Calu3 (cell line): ENCODE measurements at regions not wholly inside any gene's neighbourhood (a gene's known extent, or its start where the extent isn't known, plus 50 kb on each side); places are given as distances from the start of the nearest gene placed in this dataset.

ENCODE experiments used
- BruUV-seq: library from RNA; stranded (reverse); fragments of 400-500 nt; replicated peaks from 2 replicates; lab custom pipeline; 2021; lab: Mats Ljungman, UMichigan
- CTCF ChIA-PET: fragments of 300-600 bp; sonication (Branson Sonifier 250); formaldehyde crosslinking; loops from one replicate; lab custom pipeline; 2022; ENCODE audit warnings: antibody characterized with exemption; lab: Charles Lee
- DNase-seq: peaks from one replicate; pipeline ENCODE4 v3.0.0; 2022
- H3K27ac Mint-ChIP-seq: one replicate; pipeline ENCODE4 v1.8.0; 2022; ENCODE audit warnings: mixed read lengths; ENCODE audit not compliant: unreplicated experiment
- H3K27me3 Mint-ChIP-seq: one replicate; pipeline ENCODE4 v1.8.0; 2022; ENCODE audit warnings: mixed read lengths; ENCODE audit not compliant: unreplicated experiment
- H3K36me3 Mint-ChIP-seq: one replicate; pipeline ENCODE4 v1.8.0; 2022; ENCODE audit warnings: mild to moderate bottlenecking, moderate library complexity, mixed read lengths; ENCODE audit not compliant: insufficient read depth, unreplicated experiment
- H3K4me1 Mint-ChIP-seq: one replicate; pipeline ENCODE4 v1.8.0; 2022; ENCODE audit warnings: mild to moderate bottlenecking, low read depth, mixed read lengths; ENCODE audit not compliant: unreplicated experiment
- H3K4me3 Mint-ChIP-seq: one replicate; pipeline ENCODE4 v1.8.0; 2022; ENCODE audit warnings: mild to moderate bottlenecking, low read depth, moderate library complexity, mixed read lengths; ENCODE audit not compliant: unreplicated experiment
- H3K9me3 Mint-ChIP-seq: one replicate; pipeline ENCODE4 v1.8.0; 2022; ENCODE audit warnings: low read depth, mixed read lengths; ENCODE audit not compliant: unreplicated experiment
- intact Hi-C: fragments of 100-400 bp; cut with micrococcal nuclease; formaldehyde crosslinking; loops from one replicate; pipeline ENCODE4 v1.10.0; 2022; ENCODE audit not compliant: unreplicated experiment
- TF ChIP-seq, protein P1 (sequence below): fragments of 200-600 bp; IDR thresholded peaks from one replicate; pipeline ENCODE4 v1.8.0; 2022; ENCODE audit warnings: antibody characterized with exemption; ENCODE audit not compliant: unreplicated experiment

DNA sequence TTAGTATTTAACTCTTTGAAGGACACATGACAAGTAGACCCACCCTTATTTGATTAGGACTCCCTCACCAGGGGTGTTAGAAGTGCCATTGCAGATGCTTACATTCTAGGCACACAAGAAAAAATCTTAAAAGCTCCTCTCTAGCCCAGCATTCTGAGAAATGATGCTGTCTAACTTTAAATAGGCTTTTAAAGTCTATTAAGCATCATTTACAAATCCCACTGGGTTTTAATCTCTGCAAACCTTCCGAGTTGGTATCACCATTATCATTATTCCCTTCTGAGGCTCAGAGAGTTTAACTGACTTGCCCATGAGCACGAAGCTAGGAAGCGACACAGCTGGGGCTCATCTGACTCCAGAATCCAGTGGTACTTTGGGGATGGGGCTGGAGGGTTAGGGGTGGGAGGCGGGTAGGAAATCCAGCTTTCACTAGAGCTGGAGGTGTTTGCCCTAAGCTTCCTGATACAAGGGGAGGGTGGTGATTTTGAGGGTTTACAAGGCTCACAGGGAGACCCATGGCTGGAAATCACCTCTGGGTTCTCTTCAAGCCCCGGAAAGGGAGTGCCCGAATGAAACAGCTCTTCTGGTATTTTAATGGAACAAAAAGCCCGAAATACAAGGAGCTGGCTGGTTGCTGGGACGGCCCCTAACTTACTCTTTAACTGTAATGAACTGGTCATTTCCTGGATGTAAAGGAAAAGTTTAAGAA is 109.2 kb upstream of the FUT8 start:
- TF ChIP-seq, protein P1, sequence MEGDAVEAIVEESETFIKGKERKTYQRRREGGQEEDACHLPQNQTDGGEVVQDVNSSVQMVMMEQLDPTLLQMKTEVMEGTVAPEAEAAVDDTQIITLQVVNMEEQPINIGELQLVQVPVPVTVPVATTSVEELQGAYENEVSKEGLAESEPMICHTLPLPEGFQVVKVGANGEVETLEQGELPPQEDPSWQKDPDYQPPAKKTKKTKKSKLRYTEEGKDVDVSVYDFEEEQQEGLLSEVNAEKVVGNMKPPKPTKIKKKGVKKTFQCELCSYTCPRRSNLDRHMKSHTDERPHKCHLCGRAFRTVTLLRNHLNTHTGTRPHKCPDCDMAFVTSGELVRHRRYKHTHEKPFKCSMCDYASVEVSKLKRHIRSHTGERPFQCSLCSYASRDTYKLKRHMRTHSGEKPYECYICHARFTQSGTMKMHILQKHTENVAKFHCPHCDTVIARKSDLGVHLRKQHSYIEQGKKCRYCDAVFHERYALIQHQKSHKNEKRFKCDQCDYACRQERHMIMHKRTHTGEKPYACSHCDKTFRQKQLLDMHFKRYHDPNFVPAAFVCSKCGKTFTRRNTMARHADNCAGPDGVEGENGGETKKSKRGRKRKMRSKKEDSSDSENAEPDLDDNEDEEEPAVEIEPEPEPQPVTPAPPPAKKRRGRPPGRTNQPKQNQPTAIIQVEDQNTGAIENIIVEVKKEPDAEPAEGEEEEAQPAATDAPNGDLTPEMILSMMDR = no peak
- DNase-seq = peak; percentile 54

DNA sequence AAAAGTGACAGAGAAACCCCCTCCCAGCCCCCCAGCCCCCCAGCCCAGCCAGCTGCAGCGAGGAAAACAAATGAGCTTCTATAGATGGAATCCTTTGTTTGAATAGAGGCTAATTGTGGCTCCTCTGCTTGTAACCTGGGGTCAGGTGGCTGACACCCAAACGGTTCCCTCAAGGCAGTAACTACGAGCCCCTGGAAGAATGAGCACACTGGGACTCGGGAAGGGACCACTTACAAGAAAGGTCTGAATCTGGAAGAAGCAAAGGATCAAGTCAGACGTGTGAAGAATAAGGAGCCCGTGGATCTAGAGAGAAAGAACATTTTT is 108.7 kb upstream of the FUT8 start:
- TF ChIP-seq, protein P1 = no peak
- Mint-ChIP-seq H3K4me3 (no peak overlapping the region), H3K9me3 (no peaks in the 10 kb centered on the region), H3K27me3 (no peaks in the 10 kb centered on the region), H3K36me3 (peaks cover 13% of the 10 kb centered on the region), H3K27ac (peak overlapping the region; percentile 75), H3K4me1 (peaks cover 56% of the 10 kb centered on the region)
- CTCF ChIA-PET = interaction anchor here (0.7 to 1.8 kb wide), 9 partner anchors 8 to 705 kb away, joined by 3 to 4 read pairs (median 3); partner anchors contain the start of gene FUT8
- no peak for DNase-seq
- intact Hi-C loops = loop anchor here (2.0 to 5.0 kb wide), 3 partner anchors 53 to 127 kb away; no protein-coding TSS in a partner anchor
- no TSS peak for BruUV-seq

More for the DNA sequence above, 109.2 kb upstream of the FUT8 start:
- intact Hi-C loops = loop anchor here (2.0 to 5.0 kb wide), 3 partner anchors 53 to 126 kb away; no protein-coding TSS in a partner anchor
- H3K4me1 Mint-ChIP-seq = peaks cover 57% of the 10 kb centered on the region
- no peaks in the 10 kb centered on the region for H3K27me3 Mint-ChIP-seq
- no peak overlapping the region for H3K4me3 Mint-ChIP-seq
- CTCF ChIA-PET = interaction anchor here (0.8 to 1.8 kb wide), 7 partner anchors 9 to 126 kb away, joined by 3 to 4 read pairs (median 3); partner anchors contain the start of gene FUT8
- no peaks in the 10 kb centered on the region for H3K9me3 Mint-ChIP-seq
- H3K36me3 Mint-ChIP-seq = peaks cover 13% of the 10 kb centered on the region
- H3K27ac Mint-ChIP-seq = peak overlapping the region; percentile 75
- TSS peak; percentile 50 for BruUV-seq

DNA sequence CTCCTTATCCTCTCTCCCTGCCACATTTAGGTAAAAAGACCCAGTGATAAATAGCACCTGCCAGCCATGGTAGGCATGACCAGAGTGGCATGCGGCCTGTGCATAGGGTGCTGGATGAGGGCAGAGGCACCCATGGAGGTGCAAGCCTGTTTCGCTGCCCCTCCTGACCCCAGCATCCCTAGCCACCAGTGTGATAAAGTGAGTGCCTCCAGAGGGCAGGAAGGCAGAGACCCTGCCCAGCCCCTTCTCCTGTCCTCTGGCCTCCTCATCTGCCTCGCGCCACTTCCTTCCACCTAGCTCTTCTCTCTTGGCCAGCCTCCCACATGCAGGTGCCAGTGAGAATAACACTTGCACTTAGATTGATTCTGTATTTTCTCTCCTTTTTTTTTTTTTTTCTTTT is 108.3 kb upstream of the FUT8 start:
- no TSS peak for BruUV-seq

GRCh38 chr14:65304963-65305362 is 107.6 kb upstream of the FUT8 start:
- BruUV-seq = no TSS peak
- TF ChIP-seq, protein P1 = no peak
- Mint-ChIP-seq H3K27me3 (no peaks in the 10 kb centered on the region), H3K27ac (peak overlapping the region; percentile 75), H3K4me1 (peaks cover 49% of the 10 kb centered on the region), H3K36me3 (peaks cover 13% of the 10 kb centered on the region), H3K9me3 (no peaks in the 10 kb centered on the region), H3K4me3 (no peak overlapping the region)
- CTCF ChIA-PET = interaction anchor here (0.6 to 1.8 kb wide), 2 partner anchors 17 to 47 kb away, joined by 4 to 5 read pairs; no protein-coding TSS in a partner anchor
- intact Hi-C loops = loop anchor here (5.0 kb wide), 1 partner anchor 128 kb away; no protein-coding TSS in a partner anchor
- no peak for DNase-seq

More for the DNA sequence above, 108.3 kb upstream of the FUT8 start:
- H3K4me1 Mint-ChIP-seq = peaks cover 56% of the 10 kb centered on the region
- DNase-seq = no peak
- H3K9me3 Mint-ChIP-seq = no peaks in the 10 kb centered on the region
- H3K27me3 Mint-ChIP-seq = no peaks in the 10 kb centered on the region
- intact Hi-C loops = loop anchor here (5.0 kb wide), 1 partner anchor 127 kb away; no protein-coding TSS in a partner anchor
- TF ChIP-seq, protein P1 = no peak
- H3K4me3 Mint-ChIP-seq = no peak overlapping the region
- peak overlapping the region; percentile 75 for H3K27ac Mint-ChIP-seq
- CTCF ChIA-PET = interaction anchor here (0.7 to 1.8 kb wide), 6 partner anchors 13 to 705 kb away, joined by 3 to 4 read pairs (median 4); no protein-coding TSS in a partner anchor
- peaks cover 13% of the 10 kb centered on the region for H3K36me3 Mint-ChIP-seq
